NT2/D1 (cell line): ENCODE measurements at regions not wholly inside any gene's neighbourhood (a gene's known extent, or its start where the extent isn't known, plus 50 kb on each side); places are given as distances from the start of the nearest gene placed in this dataset.

ENCODE experiments used
- SUZ12 ChIP-seq: IDR thresholded peaks from 2 replicates; pipeline ENCODE4 v1.6.1; 2011; ENCODE audit not compliant: insufficient read length, insufficient read depth; ENCODE audit errors: extremely low read depth
- ZNF274 ChIP-seq: IDR thresholded peaks from 2 replicates; pipeline ENCODE4 v1.6.1; 2011; ENCODE audit warnings: mild to moderate bottlenecking, low read depth, low read length

DNA sequence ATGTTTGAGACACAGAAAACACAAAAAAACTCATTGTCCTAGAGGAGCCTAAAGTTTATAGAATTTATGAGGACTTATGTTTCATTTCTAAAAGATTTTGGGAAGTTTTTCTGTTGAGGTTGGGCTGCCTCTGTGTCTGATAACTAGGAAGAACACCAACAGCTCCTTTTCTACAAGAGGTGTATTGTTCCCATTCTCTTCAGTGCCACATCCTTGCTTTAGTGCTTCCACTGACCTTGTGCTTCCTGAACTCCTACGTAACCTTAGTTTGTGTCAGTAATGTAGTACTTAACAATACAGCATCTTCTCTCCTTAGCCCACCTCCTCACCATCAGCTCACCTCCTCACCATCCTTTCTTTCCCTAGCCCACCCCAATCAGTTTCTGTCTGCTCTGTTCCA, 117.3 kb upstream of the TNC start:
- TF ChIP-seq ZNF274 (no peak), SUZ12 (no peak)
